ENCODE measurements at regions not wholly inside any gene's neighbourhood (a gene's known extent, or its start where the extent isn't known, plus 50 kb on each side); places are given as distances from the start of the nearest gene placed in this dataset.

DNA sequence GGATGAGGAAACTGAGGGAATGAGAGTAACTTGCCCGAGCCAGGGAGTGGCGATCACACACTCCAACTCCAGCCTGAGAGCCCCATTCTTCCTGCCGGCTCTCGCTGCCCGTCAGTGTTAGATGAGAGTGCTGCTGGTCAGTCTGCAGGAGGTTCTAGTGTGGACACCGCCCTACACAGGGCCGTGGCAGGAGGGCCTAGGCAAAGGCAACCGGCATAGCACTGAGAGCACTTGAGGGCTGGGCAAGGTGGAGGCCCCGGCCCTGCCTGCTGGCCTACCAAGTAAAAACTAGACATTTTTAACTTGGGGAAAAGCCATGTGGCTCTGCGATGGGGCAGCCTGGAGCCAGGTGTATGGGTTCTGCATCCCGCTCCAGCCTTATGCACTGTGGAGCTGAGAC, 354.8 kb downstream of the SEC14L1 start:
- peaks cover 20% of the 10 kb centered on the region for H3K36me3 ChIP-seq (ENCODE audit: control insufficient read depth, insufficient read depth, low read length)
- H3K27me3 ChIP-seq (ENCODE audit: control insufficient read depth, insufficient read depth, low read length): no peaks in the 10 kb centered on the region
- no peak overlapping the region for H3K9ac ChIP-seq (ENCODE audit: low read length)
- no peak overlapping the region for H3K4me3 ChIP-seq (ENCODE audit: low read length)
- H3K27ac ChIP-seq (ENCODE audit: low read depth, low read length): no peak overlapping the region
- peaks cover 4% of the 10 kb centered on the region for H3K4me1 ChIP-seq (ENCODE audit: control insufficient read depth, insufficient read depth, low read length)

DNA sequence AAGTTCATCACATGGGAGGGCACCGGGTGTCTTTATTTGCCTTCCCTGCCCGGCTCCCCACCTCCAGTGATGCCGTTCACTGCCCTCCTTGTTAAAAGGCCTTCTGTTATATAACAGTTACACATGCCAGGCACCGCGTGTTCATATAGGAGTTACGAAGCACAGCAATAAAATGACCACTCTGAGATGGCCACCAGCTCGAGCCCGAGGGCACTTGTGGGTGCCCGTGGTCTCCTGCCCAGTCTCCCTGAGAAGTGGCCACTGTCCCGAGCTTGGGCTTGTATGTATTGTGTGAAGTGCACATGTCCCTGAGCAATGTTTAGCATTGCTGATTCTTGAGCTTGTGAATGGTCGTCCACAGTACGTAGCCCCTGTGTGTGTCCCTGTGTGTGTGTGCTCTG, 355.6 kb downstream of the SEC14L1 start:
- Histone ChIP-seq H3K9ac (ENCODE audit: low read length) (no peak overlapping the region), H3K27me3 (ENCODE audit: control insufficient read depth, insufficient read depth, low read length) (no peaks in the 10 kb centered on the region), H3K36me3 (ENCODE audit: control insufficient read depth, insufficient read depth, low read length) (peaks cover 20% of the 10 kb centered on the region), H3K27ac (ENCODE audit: low read depth, low read length) (no peak overlapping the region), H3K4me3 (ENCODE audit: low read length) (no peak overlapping the region), H3K4me1 (ENCODE audit: control insufficient read depth, insufficient read depth, low read length) (peaks cover 4% of the 10 kb centered on the region)

DNA sequence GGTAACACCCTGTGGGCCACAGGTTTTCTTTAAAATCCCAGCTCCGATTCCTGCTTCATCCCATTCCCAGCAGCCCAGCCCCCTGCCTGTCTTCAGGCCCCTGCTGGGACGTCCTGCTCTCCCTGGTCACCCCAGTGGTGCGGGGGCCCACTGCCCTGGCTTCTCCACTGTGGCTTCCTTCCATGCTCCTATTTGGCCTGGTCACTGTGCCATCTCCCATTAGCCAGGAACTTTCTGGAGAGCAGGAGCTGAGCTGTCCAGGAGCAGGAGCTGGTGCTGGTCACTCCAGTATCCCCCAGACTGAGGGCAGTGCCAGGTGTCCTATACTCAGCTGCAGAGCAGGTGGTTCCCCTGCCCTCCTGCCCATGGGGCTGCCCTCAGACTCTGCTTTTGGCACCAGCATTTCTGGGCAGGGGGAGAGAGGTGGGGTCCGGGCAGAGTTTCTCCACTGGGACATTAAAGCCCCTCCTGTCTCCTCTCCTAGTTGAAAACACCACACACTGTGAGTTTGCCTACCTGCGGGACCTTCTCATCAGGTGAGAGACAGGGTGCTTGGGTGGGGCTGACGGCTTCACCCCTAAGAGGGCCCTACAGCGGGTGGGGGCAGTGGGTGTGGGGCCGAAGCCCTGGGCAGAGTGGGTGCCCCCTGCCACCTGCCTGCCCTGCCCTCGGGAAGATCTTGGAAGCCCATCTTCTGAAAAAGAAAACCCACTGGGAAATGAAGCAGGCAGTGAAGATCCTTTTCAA, 356.2 kb downstream of the SEC14L1 start:
- peaks cover 20% of the 10 kb centered on the region for H3K36me3 ChIP-seq (ENCODE audit: control insufficient read depth, insufficient read depth, low read length)
- H3K9ac ChIP-seq (ENCODE audit: low read length): no peak overlapping the region
- no peaks in the 10 kb centered on the region for H3K27me3 ChIP-seq (ENCODE audit: control insufficient read depth, insufficient read depth, low read length)
- no peak overlapping the region for H3K4me3 ChIP-seq (ENCODE audit: low read length)
- peaks cover 4% of the 10 kb centered on the region for H3K4me1 ChIP-seq (ENCODE audit: control insufficient read depth, insufficient read depth, low read length)
- H3K27ac ChIP-seq (ENCODE audit: low read depth, low read length): no peak overlapping the region

DNA sequence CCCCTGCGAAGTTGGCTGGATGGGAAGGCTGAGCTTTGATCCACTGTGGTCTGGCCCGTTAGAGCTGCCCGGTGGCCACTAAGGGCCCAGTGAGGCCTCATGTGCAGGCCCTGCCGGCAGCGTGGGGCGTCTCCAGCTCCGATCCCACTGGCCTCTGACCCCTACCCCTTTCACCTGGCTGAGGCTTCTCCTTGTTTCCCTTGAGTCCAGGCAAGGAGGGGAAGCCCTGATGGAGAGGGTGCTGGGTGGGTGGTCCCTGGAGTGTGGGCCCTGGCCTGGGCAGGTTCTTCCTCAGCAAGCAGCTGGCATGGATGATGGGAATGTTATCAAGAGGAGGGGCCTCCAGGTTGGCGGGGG, 356.8 kb downstream of the SEC14L1 start:
- Histone ChIP-seq H3K9ac (ENCODE audit: low read length) (no peak overlapping the region), H3K27me3 (ENCODE audit: control insufficient read depth, insufficient read depth, low read length) (no peaks in the 10 kb centered on the region), H3K4me1 (ENCODE audit: control insufficient read depth, insufficient read depth, low read length) (peaks cover 4% of the 10 kb centered on the region), H3K4me3 (ENCODE audit: low read length) (no peak overlapping the region), H3K27ac (ENCODE audit: low read depth, low read length) (no peak overlapping the region), H3K36me3 (ENCODE audit: control insufficient read depth, insufficient read depth, low read length) (peaks cover 15% of the 10 kb centered on the region)

DNA sequence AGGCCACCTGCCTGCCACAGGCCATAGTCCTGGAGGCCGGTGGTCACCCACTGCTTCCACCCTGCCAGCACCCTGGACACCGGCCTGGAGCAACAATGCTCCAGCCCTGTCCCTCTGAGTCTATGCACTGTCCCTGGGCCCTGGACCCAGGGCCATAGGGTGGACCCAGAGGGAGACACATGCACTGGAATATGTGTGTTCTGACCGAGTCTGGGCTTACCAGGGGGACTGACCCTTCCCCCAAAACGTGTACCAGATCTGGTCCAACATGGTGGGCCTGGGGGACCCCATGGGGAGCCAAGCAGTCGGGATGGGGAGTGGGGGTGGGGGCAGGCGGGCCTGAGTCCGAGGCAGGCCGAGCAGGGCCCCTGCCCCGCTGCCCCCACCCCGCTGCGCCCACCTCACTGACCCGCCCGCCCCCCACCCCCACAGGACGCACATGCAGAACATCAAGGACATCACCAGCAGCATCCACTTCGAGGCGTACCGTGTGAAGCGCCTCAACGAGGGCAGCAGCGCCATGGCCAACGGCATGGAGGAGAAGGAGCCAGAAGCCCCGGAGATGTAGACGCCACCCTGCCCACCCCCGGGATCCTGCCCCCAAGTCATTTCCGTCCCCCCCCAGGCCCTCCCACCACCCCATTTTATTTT, 357.4 kb downstream of the SEC14L1 start:
- H3K4me3 ChIP-seq (ENCODE audit: low read length): no peak overlapping the region
- H3K9ac ChIP-seq (ENCODE audit: low read length): no peak overlapping the region
- H3K4me1 ChIP-seq (ENCODE audit: control insufficient read depth, insufficient read depth, low read length): peaks cover 4% of the 10 kb centered on the region
- H3K27ac ChIP-seq (ENCODE audit: low read depth, low read length): no peak overlapping the region
- H3K36me3 ChIP-seq (ENCODE audit: control insufficient read depth, insufficient read depth, low read length): peaks cover 10% of the 10 kb centered on the region
- no peaks in the 10 kb centered on the region for H3K27me3 ChIP-seq (ENCODE audit: control insufficient read depth, insufficient read depth, low read length)

DNA sequence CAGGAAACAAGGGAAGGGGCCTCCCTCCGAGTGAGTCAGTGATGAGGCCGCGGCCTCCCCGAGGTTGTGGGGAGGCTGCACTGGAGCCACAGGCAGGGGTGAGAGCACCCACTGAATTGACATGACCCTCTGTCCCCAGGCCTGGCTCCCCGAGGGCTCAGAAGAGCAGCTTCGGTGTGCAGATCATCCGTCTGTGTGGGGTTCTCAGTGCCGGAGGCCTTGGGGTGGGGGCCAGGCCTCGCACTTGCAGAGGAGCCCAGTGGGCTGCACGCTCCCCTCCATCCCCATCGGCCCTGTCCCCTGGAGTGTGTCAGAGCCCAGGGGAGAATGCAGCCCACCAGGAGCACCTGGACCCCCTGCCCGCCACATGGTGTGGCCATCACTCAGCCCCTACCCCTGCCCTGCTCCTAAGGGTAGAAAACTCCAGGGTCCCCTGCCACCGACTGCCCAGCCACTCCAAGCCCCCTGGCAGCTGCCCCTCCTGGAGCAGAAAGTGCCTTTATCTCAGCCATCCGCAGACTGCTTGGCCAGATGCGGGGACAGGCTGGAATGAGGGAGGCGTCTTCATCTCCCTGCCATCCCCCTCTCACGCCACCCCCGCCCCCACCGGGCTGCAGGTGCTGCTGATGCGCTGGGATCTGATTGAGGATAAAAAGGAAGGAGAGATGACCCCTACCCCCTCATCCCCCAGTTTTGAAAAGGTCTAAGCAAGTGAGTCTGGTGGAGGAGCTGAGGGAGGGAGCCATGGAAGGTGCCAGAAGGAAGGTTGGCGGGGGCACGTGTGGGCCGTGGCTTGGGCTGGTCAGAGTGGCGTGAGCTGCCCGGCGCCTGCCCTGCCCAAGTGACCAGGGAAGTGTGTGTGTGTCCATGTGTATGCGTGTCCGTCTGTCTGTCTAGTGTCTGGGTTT, 358.3 kb downstream of the SEC14L1 start:
- no peak overlapping the region for H3K4me3 ChIP-seq (ENCODE audit: low read length)
- no peak overlapping the region for H3K9ac ChIP-seq (ENCODE audit: low read length)
- peaks cover 4% of the 10 kb centered on the region for H3K4me1 ChIP-seq (ENCODE audit: control insufficient read depth, insufficient read depth, low read length)
- H3K36me3 ChIP-seq (ENCODE audit: control insufficient read depth, insufficient read depth, low read length): peaks cover 10% of the 10 kb centered on the region
- H3K27ac ChIP-seq (ENCODE audit: low read depth, low read length): no peak overlapping the region
- H3K27me3 ChIP-seq (ENCODE audit: control insufficient read depth, insufficient read depth, low read length): no peaks in the 10 kb centered on the region

DNA sequence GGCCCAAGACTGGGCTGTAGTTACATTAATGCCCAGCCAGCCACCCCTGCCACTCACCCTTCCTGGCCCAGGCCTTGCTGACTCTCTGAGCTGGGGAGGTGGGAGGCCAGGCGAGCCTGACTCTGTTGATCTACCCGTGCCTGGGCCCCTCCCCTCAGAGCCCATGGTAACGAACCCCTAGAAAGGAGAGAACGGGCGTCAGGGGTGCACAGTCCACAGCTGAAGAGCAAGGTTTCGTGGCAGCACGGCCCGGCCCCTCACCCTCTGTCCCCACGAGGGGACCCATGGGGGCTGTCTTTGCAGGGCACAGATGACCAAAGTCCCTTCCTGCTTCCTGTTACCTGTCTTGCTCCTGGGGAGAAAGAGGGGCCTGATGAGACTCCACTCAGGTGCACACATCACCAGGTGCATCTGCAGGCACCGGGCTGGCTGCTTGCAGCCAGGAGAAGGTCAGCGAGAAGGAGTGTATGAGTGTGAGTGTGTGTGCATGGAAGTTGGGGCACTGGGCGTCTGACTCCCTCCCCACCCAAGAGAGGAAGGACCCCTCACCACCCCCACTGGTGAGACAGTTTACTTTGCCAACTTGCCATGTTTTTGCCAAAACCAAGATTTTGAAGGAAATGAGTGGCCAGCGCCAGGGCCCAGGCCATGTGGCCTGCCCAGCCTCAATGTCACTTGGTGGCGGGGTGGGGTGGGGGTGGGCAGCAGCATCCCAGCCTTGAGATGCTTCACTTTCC, 359.1 kb downstream of the SEC14L1 start:
- H3K27me3 ChIP-seq (ENCODE audit: control insufficient read depth, insufficient read depth, low read length): no peaks in the 10 kb centered on the region
- H3K4me3 ChIP-seq (ENCODE audit: low read length): no peak overlapping the region
- no peaks in the 10 kb centered on the region for H3K4me1 ChIP-seq (ENCODE audit: control insufficient read depth, insufficient read depth, low read length)
- no peak overlapping the region for H3K27ac ChIP-seq (ENCODE audit: low read depth, low read length)
- H3K36me3 ChIP-seq (ENCODE audit: control insufficient read depth, insufficient read depth, low read length): peaks cover 10% of the 10 kb centered on the region
- H3K9ac ChIP-seq (ENCODE audit: low read length): no peak overlapping the region

DNA sequence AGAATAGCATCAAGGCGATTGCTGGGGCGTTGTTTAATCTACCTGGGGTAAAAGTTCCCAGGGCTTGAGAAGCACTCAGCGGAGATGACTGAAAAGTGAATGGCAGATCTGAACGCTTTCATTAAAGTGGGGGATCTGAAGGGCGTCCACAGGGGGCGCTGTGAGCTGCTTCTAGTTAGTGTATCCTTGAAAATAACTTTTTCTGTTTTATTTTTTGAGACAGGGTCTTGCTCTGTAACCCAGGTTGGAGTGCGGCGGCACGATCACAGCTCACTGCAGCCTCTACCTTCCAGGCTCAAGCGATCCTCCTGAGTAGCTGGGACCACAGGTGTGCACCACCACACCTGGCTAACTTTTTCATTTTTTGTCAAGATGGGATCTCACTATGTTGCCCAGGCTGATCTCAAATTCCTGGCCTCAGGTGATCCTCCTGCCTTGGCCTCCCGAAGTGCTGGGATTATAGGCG, 360.4 kb downstream of the SEC14L1 start:
- Histone ChIP-seq H3K4me1 (ENCODE audit: control insufficient read depth, insufficient read depth, low read length) (no peaks in the 10 kb centered on the region), H3K27me3 (ENCODE audit: control insufficient read depth, insufficient read depth, low read length) (no peaks in the 10 kb centered on the region), H3K36me3 (ENCODE audit: control insufficient read depth, insufficient read depth, low read length) (peaks cover 10% of the 10 kb centered on the region), H3K4me3 (ENCODE audit: low read length) (no peak overlapping the region), H3K27ac (ENCODE audit: low read depth, low read length) (no peak overlapping the region), H3K9ac (ENCODE audit: low read length) (no peak overlapping the region)

DNA sequence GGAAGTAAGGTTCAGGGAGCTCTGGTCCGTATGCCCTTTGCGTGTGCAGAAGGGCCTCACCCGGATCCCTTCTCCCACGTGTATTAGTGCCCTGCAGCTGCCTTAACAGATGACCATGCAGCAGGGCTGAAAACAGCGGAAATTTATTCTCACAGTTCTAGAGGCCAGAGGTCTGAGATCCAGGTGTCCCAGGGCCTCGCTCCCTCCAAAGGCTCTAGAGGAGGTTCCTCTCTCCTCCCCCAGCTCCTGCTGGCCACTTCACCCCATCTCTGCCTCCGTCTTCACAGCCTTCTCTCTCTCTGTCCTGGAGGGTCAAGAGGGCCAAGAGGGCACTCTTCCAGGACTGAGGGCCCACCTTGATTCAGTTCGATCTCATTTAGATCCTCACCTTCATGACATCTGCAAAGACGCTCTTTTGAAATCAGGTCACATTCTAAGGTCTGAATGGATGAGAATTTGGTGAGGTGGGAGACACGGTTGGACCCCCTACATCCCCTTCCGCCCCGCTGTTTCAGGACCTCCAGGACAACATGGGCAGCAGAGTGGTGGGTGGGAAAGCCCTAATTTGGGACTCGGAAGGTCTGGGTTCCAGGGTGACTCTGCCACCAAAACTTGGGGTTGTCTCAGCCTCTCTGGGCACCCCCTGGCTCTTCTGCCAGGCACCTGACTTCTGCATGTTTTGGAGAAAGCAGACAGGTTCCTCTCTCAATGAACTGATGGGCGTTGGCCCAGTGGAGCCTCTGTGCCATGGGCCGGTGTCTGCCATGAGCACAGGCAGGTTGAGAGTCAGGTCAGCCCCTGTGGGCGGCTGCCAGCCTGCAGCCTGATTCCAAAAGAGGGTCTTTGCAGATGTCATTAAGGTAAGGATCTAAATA, 361.2 kb downstream of the SEC14L1 start:
- peaks cover 4% of the 10 kb centered on the region for H3K36me3 ChIP-seq (ENCODE audit: control insufficient read depth, insufficient read depth, low read length)

DNA sequence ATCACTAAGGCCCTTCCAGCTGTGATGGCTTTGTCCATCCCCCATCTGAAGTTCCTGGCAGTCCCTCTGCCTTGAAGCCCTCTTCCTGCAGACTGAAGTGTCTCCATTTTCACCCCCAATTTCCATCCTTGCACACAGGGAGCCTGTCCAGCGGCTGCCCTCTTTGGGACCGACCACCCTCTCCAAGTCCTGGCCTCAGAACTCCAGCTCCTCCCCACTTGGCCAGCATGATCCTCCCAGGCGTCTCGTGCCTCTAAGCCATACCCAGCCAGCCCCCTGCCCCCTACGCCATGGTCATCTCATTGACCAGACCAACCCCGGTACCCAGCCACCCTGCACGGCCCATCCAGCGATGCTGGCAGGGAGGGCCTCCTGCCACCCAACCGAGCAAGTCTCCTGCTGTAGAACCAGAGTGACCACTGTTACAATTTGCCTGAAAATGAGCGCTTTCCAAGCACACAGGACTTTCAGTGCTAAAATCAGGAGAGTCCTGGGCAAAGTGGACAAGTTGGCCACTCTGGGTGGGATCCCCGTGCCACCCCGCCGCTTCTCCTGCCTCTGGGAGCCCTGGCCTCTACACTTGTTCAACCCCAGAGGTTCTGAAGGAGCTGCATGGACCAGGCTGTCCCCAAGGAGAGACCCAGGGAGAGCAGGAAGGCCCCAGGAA, 362.0 kb downstream of the SEC14L1 start:
- Histone ChIP-seq H3K36me3 (ENCODE audit: control insufficient read depth, insufficient read depth, low read length) (peaks cover 4% of the 10 kb centered on the region), H3K4me3 (ENCODE audit: low read length) (no peak overlapping the region), H3K4me1 (ENCODE audit: control insufficient read depth, insufficient read depth, low read length) (no peaks in the 10 kb centered on the region), H3K9ac (ENCODE audit: low read length) (no peak overlapping the region), H3K27me3 (ENCODE audit: control insufficient read depth, insufficient read depth, low read length) (no peaks in the 10 kb centered on the region), H3K27ac (ENCODE audit: low read depth, low read length) (no peak overlapping the region)

More for the DNA sequence above, 361.2 kb downstream of the SEC14L1 start:
- Histone ChIP-seq H3K9ac (ENCODE audit: low read length) (no peak overlapping the region), H3K27ac (ENCODE audit: low read depth, low read length) (no peak overlapping the region), H3K27me3 (ENCODE audit: control insufficient read depth, insufficient read depth, low read length) (no peaks in the 10 kb centered on the region), H3K4me1 (ENCODE audit: control insufficient read depth, insufficient read depth, low read length) (no peaks in the 10 kb centered on the region), H3K4me3 (ENCODE audit: low read length) (no peak overlapping the region)

DNA sequence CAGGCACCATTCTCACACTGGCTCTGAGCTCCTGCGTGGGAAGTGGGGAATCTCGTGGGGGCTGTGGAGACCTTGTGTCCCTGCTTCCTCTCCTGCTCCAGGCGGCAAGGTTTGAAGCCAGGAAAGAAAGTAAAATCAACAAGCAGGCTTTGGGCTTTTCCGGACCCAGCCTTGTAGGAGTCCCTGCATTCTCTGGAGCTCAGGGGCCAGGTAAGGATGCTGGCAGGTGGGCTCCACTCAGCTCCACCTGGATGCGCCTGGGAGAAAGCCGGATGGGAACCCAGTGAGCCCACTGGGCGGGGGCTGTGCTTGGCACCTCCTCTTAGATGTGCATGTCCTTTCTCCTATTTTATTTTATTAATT, 362.5 kb downstream of the SEC14L1 start:
- Histone ChIP-seq H3K27me3 (ENCODE audit: control insufficient read depth, insufficient read depth, low read length) (no peaks in the 10 kb centered on the region), H3K27ac (ENCODE audit: low read depth, low read length) (no peak overlapping the region), H3K4me1 (ENCODE audit: control insufficient read depth, insufficient read depth, low read length) (no peaks in the 10 kb centered on the region), H3K4me3 (ENCODE audit: low read length) (no peak overlapping the region), H3K9ac (ENCODE audit: low read length) (no peak overlapping the region), H3K36me3 (ENCODE audit: control insufficient read depth, insufficient read depth, low read length) (peaks cover 4% of the 10 kb centered on the region)
